ENCODE measurements at regions not wholly inside any gene's neighbourhood (a gene's known extent, or its start where the extent isn't known, plus 50 kb on each side); places are given as distances from the start of the nearest gene placed in this dataset.
"Not testable (repeated sequence)": the region's sequence is repeated elsewhere in the genome, so short reads cannot be mapped to it uniquely, and the experiment has no call there.

DNA sequence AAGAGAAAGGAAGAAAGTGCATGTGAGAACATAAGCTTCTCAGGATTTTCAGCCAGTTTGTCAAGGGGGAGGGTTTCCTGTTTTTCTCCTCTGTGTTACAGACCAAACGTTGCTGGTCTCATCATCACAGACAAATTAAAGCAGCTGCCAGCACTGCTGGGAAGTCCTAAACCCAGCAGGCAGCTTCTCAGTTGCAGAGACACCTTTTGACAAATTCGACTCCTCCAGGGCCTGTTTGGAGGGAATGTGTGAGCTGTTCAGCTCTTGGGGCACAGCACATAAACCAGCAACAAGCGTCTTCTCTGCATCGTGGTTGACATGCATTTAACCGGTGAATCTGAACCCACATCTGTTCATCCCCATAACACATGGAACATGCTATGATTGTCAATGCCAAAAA is 454.6 kb upstream of the RUNX1 start:
- no peak overlapping the region for H3K4me3 ChIP-seq (ENCODE audit: low read depth, low read length)
- TF ChIP-seq, protein P1, sequence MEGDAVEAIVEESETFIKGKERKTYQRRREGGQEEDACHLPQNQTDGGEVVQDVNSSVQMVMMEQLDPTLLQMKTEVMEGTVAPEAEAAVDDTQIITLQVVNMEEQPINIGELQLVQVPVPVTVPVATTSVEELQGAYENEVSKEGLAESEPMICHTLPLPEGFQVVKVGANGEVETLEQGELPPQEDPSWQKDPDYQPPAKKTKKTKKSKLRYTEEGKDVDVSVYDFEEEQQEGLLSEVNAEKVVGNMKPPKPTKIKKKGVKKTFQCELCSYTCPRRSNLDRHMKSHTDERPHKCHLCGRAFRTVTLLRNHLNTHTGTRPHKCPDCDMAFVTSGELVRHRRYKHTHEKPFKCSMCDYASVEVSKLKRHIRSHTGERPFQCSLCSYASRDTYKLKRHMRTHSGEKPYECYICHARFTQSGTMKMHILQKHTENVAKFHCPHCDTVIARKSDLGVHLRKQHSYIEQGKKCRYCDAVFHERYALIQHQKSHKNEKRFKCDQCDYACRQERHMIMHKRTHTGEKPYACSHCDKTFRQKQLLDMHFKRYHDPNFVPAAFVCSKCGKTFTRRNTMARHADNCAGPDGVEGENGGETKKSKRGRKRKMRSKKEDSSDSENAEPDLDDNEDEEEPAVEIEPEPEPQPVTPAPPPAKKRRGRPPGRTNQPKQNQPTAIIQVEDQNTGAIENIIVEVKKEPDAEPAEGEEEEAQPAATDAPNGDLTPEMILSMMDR (IDR thresholded peaks at IDR 0.05; ENCODE audit: low read depth, low read length): no peak

DNA sequence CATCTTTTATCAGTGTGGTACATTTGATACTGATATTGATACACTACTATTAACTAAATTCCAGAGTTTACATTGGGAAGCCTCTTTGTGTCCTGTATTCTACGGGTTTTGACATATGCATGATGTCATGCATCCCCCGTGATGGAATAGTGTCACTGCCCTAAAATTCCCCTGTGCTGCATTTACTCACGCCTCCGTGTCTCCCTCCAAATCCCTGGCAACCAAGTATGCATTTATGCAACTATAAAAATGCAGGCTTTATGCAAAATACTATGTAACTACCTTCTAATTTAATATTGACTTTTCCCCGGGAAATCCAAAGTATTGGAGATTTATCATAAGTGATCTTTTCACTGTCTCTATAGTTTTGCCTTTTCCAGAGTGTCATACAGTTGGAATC is 453.7 kb upstream of the RUNX1 start:
- TF ChIP-seq, protein P1 (IDR thresholded peaks at IDR 0.05; ENCODE audit: low read depth, low read length): no peak

DNA sequence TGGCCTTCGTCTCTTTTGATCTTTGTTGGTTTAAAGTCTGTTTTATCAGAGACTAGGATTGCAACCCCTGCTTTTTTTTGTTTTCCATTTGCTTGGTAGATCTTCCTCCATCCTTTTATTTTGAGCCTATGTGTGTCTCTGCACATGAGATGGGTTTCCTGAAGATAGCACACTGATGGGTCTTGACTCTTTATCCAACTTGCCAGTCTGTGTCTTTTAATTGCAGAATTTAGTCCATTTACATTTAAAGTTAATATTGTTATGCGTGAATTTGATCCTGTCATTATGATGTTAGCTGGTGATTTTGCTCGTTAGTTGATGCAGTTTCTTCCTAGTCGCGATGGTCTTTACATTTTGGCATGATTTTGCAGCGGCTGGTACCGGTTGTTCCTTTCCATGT is 448.4 kb upstream of the RUNX1 start:
- not testable (repeated sequence) for H3K4me3 ChIP-seq (ENCODE audit: low read depth, low read length)

More for the DNA sequence above, 453.7 kb upstream of the RUNX1 start:
- H3K4me3 ChIP-seq (ENCODE audit: low read depth, low read length): no peak overlapping the region

DNA sequence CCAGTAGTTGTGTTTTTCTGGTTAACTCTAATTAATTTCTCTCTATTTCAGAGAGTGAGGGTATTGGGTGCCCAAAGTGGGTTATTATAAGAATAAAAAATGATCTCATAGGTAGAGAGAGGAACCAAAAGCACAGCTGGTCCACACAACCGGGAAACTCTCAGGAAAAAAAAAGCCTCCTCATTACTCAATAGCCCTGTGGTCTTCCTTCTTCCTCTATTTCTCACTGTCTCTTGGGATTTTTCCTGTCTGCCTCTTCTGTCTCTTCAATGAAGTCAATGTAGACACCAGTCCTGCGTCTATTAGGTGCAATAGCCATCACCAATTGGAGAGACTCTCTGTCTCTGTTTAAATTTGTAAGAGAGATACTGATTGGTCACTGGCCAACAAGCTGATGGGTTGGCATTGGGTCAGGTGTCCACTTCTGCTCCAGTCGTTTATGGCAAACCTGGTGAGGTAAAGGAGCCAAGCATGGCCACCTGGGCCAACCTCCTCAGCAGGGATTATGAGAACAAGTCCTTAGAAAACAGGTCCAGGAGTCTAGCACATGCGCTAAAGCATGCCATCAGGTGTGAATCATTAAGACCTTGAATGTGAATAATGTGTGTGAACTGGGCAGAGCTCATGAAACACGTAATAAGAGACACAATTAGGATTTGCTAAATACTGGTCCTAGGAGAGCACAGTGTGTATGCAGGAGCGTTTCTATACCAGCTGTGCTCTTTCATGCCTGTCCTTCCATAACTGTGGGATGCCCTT is 443.0 kb upstream of the RUNX1 start:
- TF ChIP-seq, protein P1 (IDR thresholded peaks at IDR 0.05; ENCODE audit: low read depth, low read length): no peak
- no peak overlapping the region for H3K4me3 ChIP-seq (ENCODE audit: low read depth, low read length)

DNA sequence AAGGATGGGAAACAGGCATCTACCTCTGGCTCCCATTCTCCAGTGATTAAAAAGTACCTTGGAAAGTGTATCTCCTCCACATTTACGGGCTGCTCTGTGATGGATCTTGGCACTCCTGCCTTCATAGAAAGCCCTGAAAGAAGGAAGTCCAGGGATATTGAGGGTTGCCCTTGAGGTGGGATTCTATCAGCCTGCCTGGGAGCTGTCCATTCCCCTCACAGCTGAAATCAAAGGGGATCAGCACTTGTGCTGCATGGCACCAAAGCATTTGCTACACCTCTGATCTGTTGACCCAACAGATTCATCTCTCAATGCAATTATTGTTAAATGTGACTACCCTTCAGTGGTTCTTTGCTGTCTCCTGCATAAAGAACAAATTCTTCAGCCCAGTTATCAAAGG is 442.0 kb upstream of the RUNX1 start:
- TF ChIP-seq, protein P1 (IDR thresholded peaks at IDR 0.05; ENCODE audit: low read depth, low read length): no peak
- H3K4me3 ChIP-seq (ENCODE audit: low read depth, low read length): no peak overlapping the region

DNA sequence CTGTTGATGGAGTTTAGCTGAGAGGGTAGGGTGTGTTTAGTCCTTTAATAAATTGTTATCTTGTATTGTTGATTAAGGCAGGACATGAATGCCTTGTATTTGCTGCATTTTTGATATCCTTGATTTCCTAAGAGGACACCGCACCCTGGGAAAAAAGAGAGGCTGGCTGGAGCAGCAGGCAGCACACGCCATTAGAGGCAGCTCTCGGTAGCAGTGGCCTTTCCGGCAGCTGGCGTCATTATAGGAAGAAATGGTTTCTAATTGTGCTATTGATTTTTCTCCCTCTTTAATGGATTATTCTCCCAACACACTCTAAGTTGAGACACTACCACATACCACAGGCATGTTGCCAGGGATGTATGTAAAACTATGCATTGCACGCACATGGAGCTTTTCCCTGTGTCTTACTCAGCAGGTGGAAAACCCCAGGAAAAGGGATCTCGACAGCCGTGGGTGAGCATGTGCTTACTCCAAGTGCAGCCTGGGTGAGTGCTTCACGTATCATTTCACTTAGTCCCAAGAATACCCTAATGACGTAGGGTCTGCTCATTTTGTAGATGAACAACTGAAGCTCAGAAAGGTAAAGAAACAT is 440.4 kb upstream of the RUNX1 start:
- TF ChIP-seq, protein P1 (IDR thresholded peaks at IDR 0.05; ENCODE audit: low read depth, low read length): no peak
- H3K4me3 ChIP-seq (ENCODE audit: low read depth, low read length): no peak overlapping the region

DNA sequence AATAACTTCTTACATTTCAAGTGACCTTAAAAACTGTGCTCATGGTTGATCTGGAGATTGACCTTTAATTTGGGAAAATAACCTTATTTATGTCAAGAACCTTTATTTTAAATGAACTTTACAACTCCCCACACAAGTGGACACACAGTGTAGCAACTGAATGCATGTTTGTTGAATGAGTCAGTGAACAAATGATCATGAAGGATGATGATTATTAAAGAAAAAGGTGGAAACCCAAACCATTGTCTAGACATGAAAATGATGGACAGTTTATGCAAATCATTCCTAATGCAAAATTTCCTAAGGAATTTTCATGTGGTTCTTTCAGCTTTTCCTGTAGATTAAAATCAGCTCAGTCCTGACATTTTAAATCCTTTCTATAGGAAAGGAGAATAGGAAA is 439.8 kb upstream of the RUNX1 start:
- H3K4me3 ChIP-seq (ENCODE audit: low read depth, low read length): no peak overlapping the region
- TF ChIP-seq, protein P1 (IDR thresholded peaks at IDR 0.05; ENCODE audit: low read depth, low read length): no peak
